Activated CD8-positive, alpha-beta memory T cell treated with anti-CD3 and anti-CD28 coated beads for 4 hours (primary cell): ENCODE measurements at regions not wholly inside any gene's neighbourhood (a gene's known extent, or its start where the extent isn't known, plus 50 kb on each side); places are given as distances from the start of the nearest gene placed in this dataset.
"Not testable (repeated sequence)": the region's sequence is repeated elsewhere in the genome, so short reads cannot be mapped to it uniquely, and the experiment has no call there.

Experiments used
- DNase-seq, 2 donors: peaks; one replicate each; pipeline ENCODE4 v3.0.0-alpha.2; 2020; ENCODE audit warnings: low read depth in 2 of 2

- no peak for DNase-seq
Observed at GRCh38 chr16:65280845-65281512, 159.1 kb upstream of the CDH11 start.

- DNase-seq: no peak
Observed at GRCh38 chr16:65279576-65279975, 157.7 kb upstream of the CDH11 start.

- no peak for DNase-seq
Observed at GRCh38 chr16:65278874-65279273, 157.0 kb upstream of the CDH11 start.

- no peak for DNase-seq
Observed at GRCh38 chr16:65274566-65274965, 152.7 kb upstream of the CDH11 start.

GRCh38 chr16:65272699-65273414, 151.0 kb upstream of the CDH11 start:
- no peak for DNase-seq

- no peak for DNase-seq
Observed at GRCh38 chr16:65271996-65272395, 150.1 kb upstream of the CDH11 start.

GRCh38 chr16:65268331-65268730, 146.5 kb upstream of the CDH11 start:
- DNase-seq: no peak

- no peak for DNase-seq
Observed at GRCh38 chr16:65263896-65264295, 142.0 kb upstream of the CDH11 start.

- no peak for DNase-seq
Observed at GRCh38 chr16:65260746-65261145, 138.9 kb upstream of the CDH11 start.

- DNase-seq: no peak
Observed at GRCh38 chr16:65254144-65254543, 132.3 kb upstream of the CDH11 start.

GRCh38 chr16:65249768-65250167, 127.9 kb upstream of the CDH11 start:
- no peak for DNase-seq

GRCh38 chr16:65244787-65245186, 122.9 kb upstream of the CDH11 start:
- DNase-seq: no peak

- no peak for DNase-seq
Observed at GRCh38 chr16:65235339-65236177, 113.7 kb upstream of the CDH11 start.

- not testable (repeated sequence) for DNase-seq
Observed at GRCh38 chr16:65234721-65235320, 113.0 kb upstream of the CDH11 start.

GRCh38 chr16:65229191-65229662, 107.4 kb upstream of the CDH11 start:
- DNase-seq: no peak

- no peak for DNase-seq
Observed at GRCh38 chr16:65227150-65227835, 105.4 kb upstream of the CDH11 start.

- no peak for DNase-seq
Observed at GRCh38 chr16:65226077-65226476, 104.2 kb upstream of the CDH11 start.

- DNase-seq: no peak
Observed at GRCh38 chr16:65225488-65225887, 103.6 kb upstream of the CDH11 start.

GRCh38 chr16:65224994-65225393, 103.1 kb upstream of the CDH11 start:
- DNase-seq: no peak

GRCh38 chr16:65224471-65224870, 102.6 kb upstream of the CDH11 start:
- no peak for DNase-seq

- DNase-seq: no peak
Observed at GRCh38 chr16:65223335-65223734, 101.5 kb upstream of the CDH11 start.
